CD4-positive, alpha-beta T cell treated with Interferon alpha-2 for 1 hour (primary cell): ENCODE measurements at regions not wholly inside any gene's neighbourhood (a gene's known extent, or its start where the extent isn't known, plus 50 kb on each side); places are given as distances from the start of the nearest gene placed in this dataset.

Source experiments
- DNase-seq, 2 donors: peaks; one replicate each; pipeline ENCODE4 v3.0.0-alpha.2; 2020 to 2022

GRCh38 chr21:16241479-16241963 lies 511.7 kb downstream of the USP25 start:
- no peak for DNase-seq

- DNase-seq, result no peak
These were observed 513.6 kb downstream of the USP25 start for GRCh38 chr21:16243396-16243795.

DNA sequence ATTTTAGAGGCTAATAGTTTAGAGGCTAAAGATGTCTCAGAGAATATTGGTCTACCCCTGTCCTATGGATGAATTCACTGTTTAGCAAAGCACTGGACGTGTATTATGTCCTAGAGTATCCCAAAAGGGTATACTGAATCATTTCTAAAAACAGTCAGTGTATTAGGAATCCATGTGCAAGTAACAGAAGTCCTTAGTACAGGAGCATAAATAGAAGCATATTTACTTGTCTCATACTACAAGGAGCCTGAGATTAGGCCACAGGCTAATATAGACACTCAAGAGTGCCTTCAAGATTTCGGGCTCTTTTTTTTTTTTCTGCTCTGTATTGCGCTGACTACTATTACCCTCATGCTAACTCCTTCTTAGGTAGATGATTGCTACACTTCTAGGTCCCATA lies 518.9 kb downstream of the USP25 start:
- DNase-seq, result no peak

DNA sequence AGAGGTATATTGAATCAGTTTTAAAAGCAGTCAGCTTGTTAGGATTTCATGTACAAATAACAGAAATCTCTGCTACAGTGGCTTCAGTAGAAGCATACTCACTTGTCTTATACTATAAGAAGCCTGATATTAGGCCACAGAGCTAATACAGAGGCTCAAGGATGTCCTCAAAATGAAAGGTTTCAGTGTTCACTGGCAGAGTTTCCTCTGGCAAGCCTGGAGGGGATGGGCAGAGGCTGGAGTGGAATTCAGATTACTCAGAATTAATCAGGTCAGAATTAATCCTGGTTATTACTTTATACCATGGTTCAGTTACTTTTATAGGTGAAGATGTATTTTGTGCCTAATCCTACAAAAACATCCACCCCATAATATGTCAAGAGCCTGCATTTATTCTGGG lies 520.5 kb downstream of the USP25 start:
- DNase-seq, result no peak

GRCh38 chr21:16258844-16259611 lies 529.2 kb downstream of the USP25 start:
- no peak for DNase-seq

- DNase-seq, result no peak
These were observed 532.3 kb downstream of the USP25 start for GRCh38 chr21:16262091-16262490.

- DNase-seq, result no peak
These were observed 534.5 kb downstream of the USP25 start for GRCh38 chr21:16264319-16264718.

DNA sequence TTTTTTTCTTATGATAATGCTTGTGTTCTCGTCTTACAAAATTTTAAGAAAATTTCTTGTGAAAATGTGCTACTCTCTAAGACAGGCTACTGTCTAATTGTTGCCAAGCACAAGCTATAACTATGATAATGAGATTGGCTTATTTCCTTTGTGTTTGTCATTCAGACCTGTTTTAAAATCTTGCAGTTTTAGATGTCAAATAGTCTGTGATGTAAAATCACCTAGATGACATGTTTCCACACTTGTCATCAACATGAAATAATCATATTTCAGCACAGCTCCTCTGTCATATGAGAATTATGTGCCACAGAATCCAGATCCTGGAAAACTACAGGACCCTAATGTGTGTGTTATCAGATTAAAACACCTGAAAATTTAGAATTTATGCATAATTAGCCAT lies 539.7 kb downstream of the USP25 start:
- no peak for DNase-seq

DNA sequence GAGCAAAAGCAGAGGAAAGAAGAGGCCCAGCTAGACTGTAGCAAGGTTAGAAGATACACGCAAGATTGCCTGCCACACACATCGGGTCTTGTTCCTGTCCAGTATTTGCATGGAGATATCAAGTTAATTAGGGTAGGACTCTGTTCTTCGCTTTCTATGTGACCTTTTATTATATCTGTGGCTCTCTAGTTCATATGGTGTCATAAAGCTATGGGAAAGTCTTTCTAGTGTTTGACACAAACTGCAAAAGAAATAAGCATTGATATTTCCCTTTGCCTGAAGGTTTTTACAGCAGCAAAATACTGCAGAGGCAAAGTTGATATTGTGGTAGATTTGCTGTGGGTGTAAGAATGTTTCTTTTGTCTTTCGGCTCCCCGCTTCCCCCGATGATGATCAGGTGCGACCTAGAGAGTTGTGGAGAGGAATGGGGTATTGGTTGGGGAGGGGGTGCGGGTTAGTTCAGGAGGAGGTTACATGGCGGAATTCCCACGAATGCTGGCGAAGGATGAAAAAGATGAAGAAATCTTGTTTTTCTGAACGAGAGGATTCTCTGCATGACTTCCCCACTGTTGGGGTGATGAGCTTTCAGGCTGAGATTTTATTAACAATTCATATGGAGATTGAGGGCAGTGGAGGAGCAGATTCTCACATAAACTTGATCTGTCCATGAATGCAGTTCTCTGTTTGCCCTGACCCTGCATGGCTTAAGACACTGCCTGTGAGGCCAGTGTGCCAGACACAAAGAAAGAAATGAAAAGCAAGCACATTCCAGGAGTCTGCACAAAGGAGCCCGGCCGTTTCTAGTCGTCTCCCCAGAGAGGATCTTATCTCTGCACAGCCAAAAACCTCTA lies 550.2 kb downstream of the USP25 start:
- no peak for DNase-seq

DNA sequence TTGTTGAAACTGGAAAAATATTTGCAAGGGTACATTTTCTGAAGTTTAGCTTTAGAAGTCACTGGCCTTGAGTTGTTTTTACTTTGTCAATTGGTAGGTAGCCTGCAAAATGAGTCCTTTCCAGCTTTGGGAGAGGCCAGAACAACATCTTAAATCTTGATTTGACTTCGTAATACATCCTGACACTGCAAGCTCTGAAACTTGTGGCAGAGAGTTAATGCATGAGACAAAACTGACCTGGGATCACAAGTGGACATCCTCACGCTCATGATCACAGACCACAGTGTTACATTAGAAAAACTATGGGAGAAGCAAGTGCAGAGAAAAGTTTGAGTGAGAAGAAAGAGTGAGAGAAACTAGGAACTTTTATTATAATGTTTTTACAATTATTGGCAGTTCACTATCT lies 550.9 kb downstream of the USP25 start:
- no peak for DNase-seq

DNA sequence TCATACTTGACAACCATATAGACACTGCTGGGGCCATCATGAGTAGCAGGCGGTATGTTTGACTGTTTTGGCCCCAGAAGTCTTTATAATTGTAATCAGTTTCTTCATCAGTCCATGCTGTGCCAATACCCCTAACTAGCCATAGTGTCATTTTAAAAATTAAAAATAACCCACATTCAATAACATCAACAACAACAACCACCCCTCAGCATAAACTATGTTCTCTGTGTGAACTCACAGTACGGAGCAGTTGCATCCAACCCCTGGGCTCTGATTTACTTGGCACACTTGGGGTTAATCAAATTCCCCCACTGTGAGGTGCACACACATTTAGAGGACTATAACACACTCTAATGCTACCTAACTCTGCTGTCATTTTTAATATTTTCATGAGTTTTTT lies 553.7 kb downstream of the USP25 start:
- DNase-seq, result no peak

- no peak for DNase-seq
These were observed 555.9 kb downstream of the USP25 start for GRCh38 chr21:16285605-16286126.

- DNase-seq, result no peak
These were observed 557.3 kb downstream of the USP25 start for GRCh38 chr21:16287046-16287445.

- no peak for DNase-seq
These were observed 561.5 kb downstream of the USP25 start for GRCh38 chr21:16291296-16291695.

DNA sequence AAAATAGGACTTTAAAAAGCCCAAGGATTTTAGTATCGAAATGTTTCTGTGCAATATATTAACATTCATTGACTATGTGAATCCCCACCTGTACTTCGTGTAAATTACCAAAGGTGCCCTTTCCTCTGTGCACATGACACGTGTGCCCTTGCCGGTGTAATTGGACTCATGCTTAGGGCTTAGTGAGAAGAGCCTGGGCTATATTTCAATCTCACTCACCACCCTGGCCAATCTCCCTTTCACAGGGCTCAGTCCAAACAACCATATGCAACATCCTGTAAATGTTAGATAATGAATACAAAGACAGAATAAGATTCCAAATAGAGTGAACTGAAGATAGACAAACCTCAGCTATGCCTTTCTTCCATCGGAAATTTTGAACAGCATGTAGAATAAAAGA lies 564.3 kb downstream of the USP25 start:
- DNase-seq, result no peak

GRCh38 chr21:16302851-16303282 lies 573.1 kb downstream of the USP25 start:
- no peak for DNase-seq

DNA sequence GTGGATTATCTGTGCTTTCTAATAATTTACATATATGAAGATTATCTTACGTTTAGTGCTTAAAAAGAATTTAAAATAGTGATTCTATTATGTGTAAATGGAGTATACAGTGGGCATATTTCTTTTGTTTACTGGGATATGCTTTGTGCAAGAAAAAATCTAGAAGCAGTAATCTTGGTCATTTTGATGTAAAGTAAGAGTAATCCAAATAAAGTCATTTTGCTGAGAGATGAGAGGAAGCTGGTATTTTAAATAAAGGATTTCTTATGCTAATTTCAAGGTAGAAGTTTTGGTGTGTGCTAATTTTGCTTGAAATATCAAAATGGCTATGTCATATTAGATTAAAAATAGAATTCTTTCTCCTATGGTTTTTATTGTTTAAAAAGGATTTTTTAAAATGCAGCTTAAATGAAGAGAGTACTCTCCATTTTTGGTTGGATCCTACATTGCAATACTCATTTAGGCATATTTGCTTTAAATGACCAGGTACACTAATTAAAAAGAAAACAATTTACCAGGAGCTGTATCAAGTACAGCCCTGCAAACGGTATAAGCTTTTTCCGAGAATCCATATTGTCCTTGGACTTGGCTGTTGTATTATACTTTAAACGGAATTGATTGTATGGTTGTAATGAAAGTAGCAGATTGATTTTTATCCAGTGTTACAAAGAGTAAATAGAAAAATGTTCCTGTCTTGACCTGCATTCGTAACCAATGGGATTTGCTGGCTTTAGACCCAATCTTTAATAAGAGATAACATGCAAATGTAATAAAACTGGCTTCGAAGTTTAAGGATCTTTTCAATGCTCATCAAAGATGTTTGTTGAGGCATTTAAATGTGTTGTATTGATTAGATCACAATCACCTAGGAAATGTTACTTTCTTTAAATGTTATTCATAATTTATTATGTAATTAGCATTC lies 574.7 kb downstream of the USP25 start:
- no peak for DNase-seq

GRCh38 chr21:16305686-16306085 lies 575.9 kb downstream of the USP25 start:
- DNase-seq, result no peak

DNA sequence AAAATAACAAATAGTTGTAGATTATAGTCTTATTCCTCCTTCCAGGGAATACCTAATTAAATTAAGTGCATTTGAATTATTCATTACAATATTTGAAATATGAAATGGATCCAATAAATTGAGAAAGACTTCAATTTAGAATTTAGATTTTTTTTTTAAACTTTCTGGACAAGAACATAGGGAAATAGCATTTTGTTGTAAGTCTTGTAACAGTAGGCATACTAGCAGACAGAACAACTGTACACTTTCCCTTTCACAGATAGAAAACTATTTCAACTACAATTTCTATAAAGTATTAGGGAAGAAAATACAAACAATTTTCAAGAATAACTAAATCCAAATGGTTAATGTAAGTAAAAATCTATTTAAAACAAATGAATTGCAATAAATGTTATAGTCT lies 577.5 kb downstream of the USP25 start:
- DNase-seq, result no peak

- DNase-seq, result no peak
These were observed 578.5 kb downstream of the USP25 start for GRCh38 chr21:16308269-16308668.

GRCh38 chr21:16309250-16309971 lies 579.6 kb downstream of the USP25 start:
- no peak for DNase-seq

- no peak for DNase-seq
These were observed 580.4 kb downstream of the USP25 start for GRCh38 chr21:16310176-16310575.
